Germinal center (tissue), 1 donor: ENCODE measurements at regions not wholly inside any gene's neighbourhood (a gene's known extent, or its start where the extent isn't known, plus 50 kb on each side); places are given as distances from the start of the nearest gene placed in this dataset.

ENCODE experiments used
- DNase-seq: peaks from one replicate; pipeline ENCODE4 v3.0.0; 2012; ENCODE audit warnings: mixed read lengths, low spot score

DNA sequence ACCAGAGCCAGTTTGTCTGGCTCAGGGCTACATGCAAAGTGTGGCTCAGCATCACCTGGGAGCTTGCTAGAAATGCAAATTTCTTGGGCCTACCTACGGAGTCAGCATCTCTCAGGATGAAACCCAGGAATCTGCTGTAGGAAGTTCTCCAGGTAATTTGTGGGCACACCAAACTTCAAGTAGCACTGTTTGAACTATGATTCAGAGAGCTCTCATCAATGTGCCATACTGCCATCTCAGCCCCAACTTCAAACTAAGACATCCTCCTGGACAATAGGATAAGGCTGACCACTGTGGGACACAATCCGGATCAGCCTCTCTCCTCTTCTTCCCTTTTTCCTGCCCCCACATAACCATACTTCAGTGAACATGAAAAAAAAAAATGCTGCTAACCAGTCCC, 374.5 kb downstream of the METTL15 start:
- DNase-seq = no peak

DNA sequence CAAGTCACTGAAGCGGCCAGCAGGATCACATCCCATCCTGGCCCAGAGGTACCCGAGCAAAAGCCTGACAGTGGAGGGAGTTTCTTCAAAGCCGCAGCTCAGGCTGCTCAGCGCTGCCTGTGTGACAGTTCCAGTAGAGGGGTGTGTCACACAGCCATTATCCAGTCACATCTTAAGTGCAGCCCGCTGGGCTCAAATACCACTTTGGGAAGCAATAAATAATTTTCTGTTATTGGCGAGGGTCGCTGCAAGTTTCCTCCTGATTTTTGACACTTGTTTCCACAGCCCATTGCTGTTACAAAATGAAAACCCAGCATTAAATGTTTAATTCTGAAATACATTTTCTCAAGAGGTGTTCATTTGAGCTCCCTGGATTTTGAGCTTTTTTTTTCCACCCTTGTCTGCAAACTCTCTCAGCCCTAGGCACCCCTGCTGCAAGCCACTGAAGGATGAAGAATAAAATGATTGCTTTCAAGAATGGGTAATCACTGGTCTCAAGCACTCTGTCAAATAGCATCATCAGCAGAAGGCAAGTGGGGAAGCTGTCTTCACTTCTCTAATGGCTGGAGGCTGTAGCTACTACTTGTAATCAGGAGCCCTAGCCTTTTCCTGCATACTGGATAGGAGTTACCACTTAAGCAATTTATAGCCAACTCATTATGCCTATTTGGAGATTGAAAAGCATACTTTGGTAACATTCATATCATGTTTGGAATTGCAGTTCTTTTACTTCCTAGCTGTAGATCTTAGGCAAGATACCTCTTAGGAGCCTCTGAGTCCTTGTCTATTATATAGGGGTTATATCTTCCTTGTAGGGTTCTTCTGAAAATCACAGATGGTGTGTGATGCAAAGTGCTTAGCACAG, 373.7 kb downstream of the METTL15 start:
- DNase-seq = no peak

DNA sequence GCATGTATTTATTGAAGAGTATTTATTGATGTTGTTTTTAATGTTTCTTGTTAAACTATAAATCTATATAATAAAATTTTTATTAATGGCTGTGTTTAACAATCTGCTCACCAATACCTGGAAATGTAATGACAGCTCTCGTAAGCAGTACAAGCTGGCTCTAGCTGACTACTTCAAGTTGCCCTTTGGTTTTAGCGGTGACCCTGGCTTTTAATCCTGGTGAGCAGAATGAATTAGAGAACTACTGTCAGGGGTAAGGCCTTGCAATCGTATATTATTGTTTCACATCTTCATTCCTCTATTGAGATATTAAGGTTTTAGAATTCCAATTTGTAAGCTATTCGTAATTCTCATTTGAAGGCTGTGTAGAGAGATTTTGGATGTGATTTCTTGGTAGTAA, 372.2 kb downstream of the METTL15 start:
- no peak for DNase-seq

GRCh38 chr11:28476864-28477263, 368.7 kb downstream of the METTL15 start:
- no peak for DNase-seq

DNA sequence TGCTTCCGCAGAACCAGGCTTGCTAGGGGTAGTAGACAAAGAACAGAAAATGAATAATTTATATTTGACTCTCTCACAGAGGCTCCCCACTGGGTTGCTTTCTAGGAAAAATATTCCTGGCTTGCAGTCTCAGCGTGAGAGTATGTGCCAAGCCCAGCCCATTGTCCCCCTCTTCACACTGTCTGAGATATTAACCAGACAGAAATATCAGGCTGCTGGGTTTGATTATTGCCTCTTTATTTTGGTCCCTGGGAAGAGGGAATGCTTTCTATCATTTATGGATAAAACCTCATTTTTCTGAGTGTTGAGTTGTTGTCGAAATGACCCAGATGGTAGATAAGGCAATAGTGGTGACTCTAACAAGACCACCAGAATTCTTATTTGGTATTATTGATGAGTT, 367.9 kb downstream of the METTL15 start:
- DNase-seq = no peak

- DNase-seq = no peak
Observed at GRCh38 chr11:28472904-28473303, 364.7 kb downstream of the METTL15 start.

GRCh38 chr11:28471537-28471936, 363.3 kb downstream of the METTL15 start:
- DNase-seq = no peak

GRCh38 chr11:28470180-28470579, 362.0 kb downstream of the METTL15 start:
- no peak for DNase-seq

DNA sequence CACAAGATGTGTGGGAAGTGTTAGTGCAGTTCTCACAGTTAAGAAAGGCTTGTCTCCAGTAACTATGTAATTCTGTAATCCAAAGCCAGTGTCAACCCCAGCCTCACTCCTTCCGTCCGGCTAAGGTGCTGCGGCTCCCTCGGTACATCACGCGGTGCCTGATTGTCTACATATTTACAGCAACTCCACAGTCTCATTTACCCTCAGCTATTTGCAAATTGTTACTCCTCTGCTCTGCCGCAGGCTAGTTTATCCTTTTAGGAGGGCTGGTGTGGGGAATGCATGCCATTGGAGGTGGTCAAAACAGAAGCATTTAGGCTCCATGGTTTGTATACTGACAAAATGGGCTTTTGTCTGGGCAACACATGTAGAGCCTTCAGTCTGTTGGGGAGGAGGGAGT, 358.3 kb downstream of the METTL15 start:
- no peak for DNase-seq

DNA sequence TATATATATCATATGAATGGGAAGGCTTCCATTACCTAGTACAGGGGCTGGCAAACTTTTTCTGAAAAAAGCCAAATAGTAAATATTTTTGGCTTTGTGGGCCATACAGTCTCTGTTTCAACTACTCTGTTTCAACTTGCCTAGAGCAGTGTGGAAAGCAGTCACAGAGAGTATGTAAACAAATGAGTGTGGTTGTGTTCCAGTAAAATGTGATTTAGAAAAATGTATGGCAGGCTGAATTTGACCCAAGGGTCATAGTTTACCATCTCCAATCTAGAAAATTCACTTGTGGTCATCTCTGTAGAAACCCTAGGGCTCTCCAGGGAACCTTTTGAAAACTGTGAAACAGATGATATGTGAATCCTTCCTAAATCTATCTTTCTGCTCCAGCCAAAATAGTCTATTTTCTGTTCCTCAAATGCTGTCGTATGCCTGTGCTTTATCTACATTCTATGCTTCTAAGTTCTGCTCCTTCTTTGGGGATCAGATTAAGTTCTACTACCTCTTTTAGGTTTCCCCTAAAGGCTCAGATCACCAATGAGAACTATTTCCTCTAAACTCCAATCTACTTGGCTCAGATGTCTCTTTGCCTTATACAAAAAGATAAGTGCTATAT, 356.2 kb downstream of the METTL15 start:
- no peak for DNase-seq

GRCh38 chr11:28463826-28464225, 355.6 kb downstream of the METTL15 start:
- no peak for DNase-seq

DNA sequence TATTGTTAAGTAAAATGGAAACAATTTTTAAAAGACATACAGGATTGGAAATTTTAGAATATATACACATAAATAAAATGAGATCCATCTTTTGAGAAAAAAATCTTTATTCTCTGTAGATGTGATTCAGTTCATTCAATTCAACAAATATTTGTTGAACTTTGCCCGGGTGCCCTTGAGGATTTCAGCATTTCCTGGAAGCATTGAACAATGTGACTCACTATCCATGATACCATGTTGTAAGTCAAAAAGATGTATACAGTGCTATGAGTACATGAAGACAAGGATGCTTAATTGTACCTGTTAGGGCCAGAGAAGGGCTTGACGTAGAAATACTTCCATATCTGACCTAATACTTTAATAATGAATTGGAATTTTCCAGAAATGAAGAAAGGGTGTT, 353.7 kb downstream of the METTL15 start:
- DNase-seq = no peak

DNA sequence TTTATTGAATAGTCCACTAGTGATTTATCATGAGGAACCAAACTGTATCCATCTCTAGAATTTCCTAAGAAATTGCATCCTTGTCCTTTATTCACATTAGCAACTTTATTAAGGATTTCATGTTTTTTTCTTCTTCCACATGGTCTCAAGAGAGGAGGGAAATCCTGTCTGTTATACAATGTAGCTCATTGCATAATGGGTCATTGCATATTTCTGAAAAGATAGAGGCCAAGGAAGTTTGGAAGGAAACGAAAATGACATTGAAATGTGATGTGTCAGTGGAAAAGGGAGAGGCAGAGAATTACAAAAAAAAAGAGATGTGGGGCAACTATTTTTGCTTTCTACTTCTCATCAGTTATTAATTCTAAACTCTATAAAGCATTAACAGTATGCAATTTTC, 353.1 kb downstream of the METTL15 start:
- DNase-seq = no peak

DNA sequence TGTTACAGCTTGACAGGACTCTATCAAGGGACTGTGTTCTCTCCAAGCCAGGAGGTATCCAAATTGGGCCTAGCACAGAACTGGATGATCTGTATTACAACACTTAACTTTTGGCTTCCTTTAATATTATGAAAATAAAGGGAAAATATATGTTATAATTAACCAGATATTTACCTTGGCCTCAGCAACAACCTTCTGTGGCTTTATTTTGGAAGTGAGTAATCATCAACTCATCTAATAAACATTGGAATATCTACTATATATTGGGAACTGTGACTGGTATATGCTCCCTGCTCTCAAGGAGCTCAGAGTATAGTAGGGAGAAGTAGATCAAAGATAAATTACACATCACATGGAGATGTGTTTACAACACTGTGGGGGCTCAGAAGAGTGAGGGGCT, 352.2 kb downstream of the METTL15 start:
- no peak for DNase-seq

GRCh38 chr11:28459912-28460311, 351.7 kb downstream of the METTL15 start:
- no peak for DNase-seq

- no peak for DNase-seq
Observed at GRCh38 chr11:28457481-28458065, 349.4 kb downstream of the METTL15 start.

GRCh38 chr11:28448186-28448585, 340.0 kb downstream of the METTL15 start:
- no peak for DNase-seq

GRCh38 chr11:28447226-28447625, 339.0 kb downstream of the METTL15 start:
- no peak for DNase-seq

GRCh38 chr11:28442131-28442530, 333.9 kb downstream of the METTL15 start:
- DNase-seq = no peak

- DNase-seq = no peak
Observed at GRCh38 chr11:28439403-28439802, 331.2 kb downstream of the METTL15 start.

- DNase-seq = no peak
Observed at GRCh38 chr11:28420099-28420498, 311.9 kb downstream of the METTL15 start.

DNA sequence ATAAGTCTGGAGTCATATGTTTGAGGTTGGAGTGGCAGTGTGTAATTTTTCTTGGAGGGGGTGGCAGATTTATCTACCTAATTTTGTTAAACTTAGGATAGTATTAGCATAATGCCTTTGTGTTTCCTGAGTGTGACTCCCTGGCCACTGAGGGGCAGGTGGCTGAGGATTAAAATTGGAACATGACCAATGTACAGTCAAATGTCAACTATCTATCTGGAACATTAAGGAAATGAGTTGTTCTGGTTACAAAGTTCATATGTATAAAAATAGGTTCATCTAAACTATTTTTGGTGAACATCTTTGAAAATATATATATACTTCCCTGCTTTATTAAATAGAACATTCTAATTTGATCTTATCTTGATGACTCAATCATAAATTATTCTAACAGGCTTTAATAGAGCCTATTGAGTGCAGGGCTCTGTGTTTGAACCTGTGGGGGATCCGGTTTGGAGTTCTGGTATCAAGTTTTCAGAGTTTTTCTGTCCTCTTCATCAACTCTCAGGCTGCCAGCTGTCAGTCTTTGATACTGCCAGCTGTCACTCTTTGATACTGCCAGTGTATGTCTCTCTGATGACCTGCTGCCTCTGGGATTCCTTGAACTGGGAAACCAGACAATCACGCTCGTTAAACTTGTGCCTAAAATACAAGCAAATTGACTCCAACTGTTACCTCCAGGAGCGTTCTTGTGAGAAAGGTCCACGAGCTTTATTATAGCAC, 309.6 kb downstream of the METTL15 start:
- DNase-seq = no peak

GRCh38 chr11:28412029-28412428, 303.8 kb downstream of the METTL15 start:
- DNase-seq = no peak
